ENCODE measurements at regions not wholly inside any gene's neighbourhood (a gene's known extent, or its start where the extent isn't known, plus 50 kb on each side); places are given as distances from the start of the nearest gene placed in this dataset.

DNA sequence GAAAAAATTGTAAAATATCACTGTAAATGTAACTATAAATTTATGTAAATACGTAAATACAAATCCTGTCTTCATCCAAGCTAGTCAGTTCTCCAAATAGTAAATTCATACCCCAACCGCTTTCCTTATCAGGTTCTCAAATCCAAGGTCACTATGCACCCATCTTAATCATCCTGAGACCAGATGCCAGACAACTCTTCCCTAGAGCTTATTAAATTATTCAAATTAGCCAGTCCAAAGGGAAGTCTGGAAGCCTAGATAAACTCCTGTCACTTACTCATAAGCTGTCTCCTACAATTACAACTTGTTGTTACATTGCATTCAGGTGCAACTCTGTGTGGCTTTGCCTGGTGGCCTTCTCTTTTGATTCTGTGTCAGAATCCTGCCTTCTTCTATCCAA lies 836.1 kb upstream of the PCDH20 start:
- TF ChIP-seq POLR2A (IDR thresholded peaks at IDR 0.05) = no peak
- TF ChIP-seq, protein P1, sequence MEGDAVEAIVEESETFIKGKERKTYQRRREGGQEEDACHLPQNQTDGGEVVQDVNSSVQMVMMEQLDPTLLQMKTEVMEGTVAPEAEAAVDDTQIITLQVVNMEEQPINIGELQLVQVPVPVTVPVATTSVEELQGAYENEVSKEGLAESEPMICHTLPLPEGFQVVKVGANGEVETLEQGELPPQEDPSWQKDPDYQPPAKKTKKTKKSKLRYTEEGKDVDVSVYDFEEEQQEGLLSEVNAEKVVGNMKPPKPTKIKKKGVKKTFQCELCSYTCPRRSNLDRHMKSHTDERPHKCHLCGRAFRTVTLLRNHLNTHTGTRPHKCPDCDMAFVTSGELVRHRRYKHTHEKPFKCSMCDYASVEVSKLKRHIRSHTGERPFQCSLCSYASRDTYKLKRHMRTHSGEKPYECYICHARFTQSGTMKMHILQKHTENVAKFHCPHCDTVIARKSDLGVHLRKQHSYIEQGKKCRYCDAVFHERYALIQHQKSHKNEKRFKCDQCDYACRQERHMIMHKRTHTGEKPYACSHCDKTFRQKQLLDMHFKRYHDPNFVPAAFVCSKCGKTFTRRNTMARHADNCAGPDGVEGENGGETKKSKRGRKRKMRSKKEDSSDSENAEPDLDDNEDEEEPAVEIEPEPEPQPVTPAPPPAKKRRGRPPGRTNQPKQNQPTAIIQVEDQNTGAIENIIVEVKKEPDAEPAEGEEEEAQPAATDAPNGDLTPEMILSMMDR (IDR thresholded peaks at IDR 0.05) = no peak
- TF ChIP-seq POLR2AphosphoS5 (IDR thresholded peaks at IDR 0.05) = no peak

Data from suprapubic skin (tissue), 4 donors.